GM21367 (cell line): ENCODE measurements at regions not wholly inside any gene's neighbourhood (a gene's known extent, or its start where the extent isn't known, plus 50 kb on each side); places are given as distances from the start of the nearest gene placed in this dataset.

Source experiments
- ATAC-seq: cut with Tn5 transposase; IDR thresholded peaks from one replicate; pipeline ENCODE4 v1.9.1; 2021; ENCODE audit not compliant: unreplicated experiment

- ATAC-seq: no peak
Observed at GRCh38 chr3:3632449-3632848, 166.8 kb upstream of the LRRN1 start.

GRCh38 chr3:3631114-3631513 lies 168.1 kb upstream of the LRRN1 start:
- no peak for ATAC-seq

- no peak for ATAC-seq
Observed at GRCh38 chr3:3629911-3630310, 169.3 kb upstream of the LRRN1 start.

GRCh38 chr3:3628676-3629328 lies 170.4 kb upstream of the LRRN1 start:
- ATAC-seq: no peak

GRCh38 chr3:3627114-3627513 lies 172.1 kb upstream of the LRRN1 start:
- no peak for ATAC-seq

- ATAC-seq: no peak
Observed at GRCh38 chr3:3625544-3626271, 173.5 kb upstream of the LRRN1 start.

GRCh38 chr3:3619815-3620214 lies 179.4 kb upstream of the LRRN1 start:
- ATAC-seq: no peak

- no peak for ATAC-seq
Observed at GRCh38 chr3:3618623-3619022, 180.6 kb upstream of the LRRN1 start.

- no peak for ATAC-seq
Observed at GRCh38 chr3:3615533-3615932, 183.7 kb upstream of the LRRN1 start.

- ATAC-seq: no peak
Observed at GRCh38 chr3:3610581-3611298, 188.5 kb upstream of the LRRN1 start.

GRCh38 chr3:3606321-3606720 lies 192.9 kb upstream of the LRRN1 start:
- no peak for ATAC-seq

GRCh38 chr3:3605226-3605625 lies 194.0 kb upstream of the LRRN1 start:
- ATAC-seq: no peak

- no peak for ATAC-seq
Observed at GRCh38 chr3:3603351-3603750, 195.9 kb upstream of the LRRN1 start.

- no peak for ATAC-seq
Observed at GRCh38 chr3:3600665-3601340, 198.4 kb upstream of the LRRN1 start.

- ATAC-seq: no peak
Observed at GRCh38 chr3:3599016-3599415, 200.2 kb upstream of the LRRN1 start.

- ATAC-seq: no peak
Observed at GRCh38 chr3:3594986-3595385, 204.2 kb upstream of the LRRN1 start.

GRCh38 chr3:3589715-3590130 lies 209.5 kb upstream of the LRRN1 start:
- ATAC-seq: peak; percentile 63

- no peak for ATAC-seq
Observed at GRCh38 chr3:3587647-3587972, 211.6 kb upstream of the LRRN1 start.

GRCh38 chr3:3586843-3587646 lies 212.2 kb upstream of the LRRN1 start:
- ATAC-seq: no peak

- ATAC-seq: no peak
Observed at GRCh38 chr3:3586336-3586735, 212.9 kb upstream of the LRRN1 start.

- ATAC-seq: no peak
Observed at GRCh38 chr3:3579658-3580057, 219.6 kb upstream of the LRRN1 start.
